ENCODE measurements at regions not wholly inside any gene's neighbourhood (a gene's known extent, or its start where the extent isn't known, plus 50 kb on each side); places are given as distances from the start of the nearest gene placed in this dataset.

DNA sequence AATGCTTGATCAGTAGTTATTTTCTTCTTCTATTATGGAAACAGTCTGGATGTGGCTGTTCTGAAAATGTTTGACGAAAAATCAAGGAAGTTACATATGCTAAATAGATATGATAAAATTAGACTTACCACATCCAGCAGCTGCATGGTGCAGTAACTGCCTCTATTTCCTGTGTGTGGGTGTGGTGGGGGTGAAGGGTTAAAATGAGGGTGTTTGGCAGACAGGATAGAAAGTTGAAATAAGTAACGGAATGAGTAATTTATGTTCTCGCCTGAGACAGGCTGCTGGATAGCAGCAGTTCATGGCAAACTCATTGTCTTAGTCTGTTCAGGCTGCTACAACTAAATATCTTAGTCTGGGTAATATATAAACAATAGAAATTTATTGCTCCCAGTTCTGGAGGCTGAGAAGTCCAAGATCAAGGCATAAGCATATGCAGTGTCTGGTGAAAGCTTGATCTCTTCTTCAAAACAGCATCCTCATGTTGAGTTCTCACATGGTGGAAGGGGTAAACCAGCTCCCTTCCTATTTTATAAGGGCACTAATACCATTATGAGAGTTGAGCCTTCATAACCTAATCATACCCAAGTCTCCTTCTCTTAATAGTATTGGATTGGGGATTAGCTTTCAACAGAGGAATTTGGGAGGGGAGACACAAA lies 1248.9 kb downstream of the SLITRK5 start:
- DNase-seq, result peak in 3 of 6 experiments; percentile 3 to 9 (median 8)

DNA sequence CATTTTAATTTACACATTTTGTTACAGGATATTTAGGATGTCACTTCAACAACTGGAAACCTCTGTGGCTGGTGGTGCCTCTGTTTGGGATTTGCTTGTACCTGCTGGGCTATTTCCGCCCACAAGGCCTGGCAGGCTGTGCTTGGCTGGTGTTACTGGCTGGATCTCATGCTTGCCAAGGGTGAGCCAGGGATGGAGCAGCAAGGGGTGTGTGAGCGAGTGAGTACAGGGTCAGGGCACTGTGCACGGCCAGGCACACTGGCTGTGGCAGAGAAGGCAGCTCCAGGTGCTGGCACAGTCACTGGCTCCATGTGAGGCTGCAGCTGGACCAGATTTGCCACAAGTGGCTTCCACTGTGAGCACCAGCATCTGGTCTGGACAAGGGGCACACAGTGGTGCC lies 1254.8 kb downstream of the SLITRK5 start:
- DNase-seq, result no peak

DNA sequence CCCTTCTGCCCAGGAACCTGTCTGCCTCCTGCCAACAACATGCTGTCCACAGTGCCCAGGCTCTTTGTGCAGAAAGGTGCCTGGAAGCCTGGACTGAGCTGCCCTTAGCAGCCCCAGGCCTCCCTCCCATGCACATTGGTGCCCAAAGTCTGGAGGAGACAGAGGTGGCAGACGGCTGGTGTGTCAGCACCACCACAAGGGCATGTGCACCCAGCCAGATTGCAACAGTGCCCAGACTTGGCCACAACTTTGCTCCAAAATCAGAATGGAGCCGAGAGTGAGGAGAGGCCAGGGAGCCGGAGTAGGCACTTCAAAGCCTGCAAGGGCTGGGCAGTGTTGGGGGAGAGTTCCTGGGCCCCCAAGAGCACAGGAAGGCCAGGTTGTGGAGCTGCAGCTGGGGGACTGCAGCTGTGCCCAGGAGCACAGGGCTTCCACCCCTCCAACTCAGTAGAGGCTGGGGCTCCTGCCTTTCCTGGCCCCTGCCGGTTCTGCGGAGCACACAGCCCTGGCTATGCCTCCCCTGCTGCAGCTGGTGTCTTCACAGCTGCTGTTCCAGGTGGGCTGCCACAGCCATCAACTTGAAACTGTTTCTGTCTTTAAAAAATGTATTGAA lies 1255.8 kb downstream of the SLITRK5 start:
- no peak for DNase-seq

DNA sequence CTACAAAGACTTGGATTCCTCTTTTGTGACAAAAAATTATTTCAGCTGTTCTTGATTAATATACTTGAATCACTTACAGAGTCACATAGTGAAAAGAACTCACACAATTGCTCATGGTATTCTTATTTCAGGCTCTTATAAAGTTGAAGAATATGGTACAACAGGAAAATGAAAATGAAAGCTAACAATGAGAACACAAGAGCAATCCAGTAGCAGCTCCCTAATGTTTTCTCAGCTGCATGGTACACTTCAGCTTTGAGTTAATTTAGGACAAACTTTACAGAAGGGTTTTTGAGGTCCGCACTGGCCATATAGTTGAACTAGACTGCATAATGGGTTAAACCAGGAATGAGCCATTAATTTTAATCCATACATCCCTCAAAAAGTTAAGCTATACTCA lies 1261.8 kb downstream of the SLITRK5 start:
- no peak for DNase-seq

DNA sequence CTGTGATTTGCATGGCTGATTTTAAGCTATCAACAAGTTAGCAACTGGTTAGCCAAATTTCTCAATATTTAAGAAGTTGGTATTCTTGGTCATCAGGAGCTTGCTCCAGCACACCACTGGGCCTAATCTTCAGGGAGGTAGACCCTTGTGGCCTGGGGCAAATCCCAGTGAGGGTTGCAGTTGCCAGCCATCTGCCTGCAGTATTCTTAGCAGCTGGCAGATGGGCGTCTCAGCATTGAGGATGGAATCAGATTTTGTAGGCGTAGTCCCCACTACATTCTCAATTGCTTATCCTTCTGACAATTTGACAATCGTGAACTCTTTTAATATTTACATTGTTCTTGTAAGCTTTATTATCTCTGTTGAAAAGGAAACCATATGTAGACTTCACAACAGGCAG lies 1266.2 kb downstream of the SLITRK5 start:
- no peak for DNase-seq

DNA sequence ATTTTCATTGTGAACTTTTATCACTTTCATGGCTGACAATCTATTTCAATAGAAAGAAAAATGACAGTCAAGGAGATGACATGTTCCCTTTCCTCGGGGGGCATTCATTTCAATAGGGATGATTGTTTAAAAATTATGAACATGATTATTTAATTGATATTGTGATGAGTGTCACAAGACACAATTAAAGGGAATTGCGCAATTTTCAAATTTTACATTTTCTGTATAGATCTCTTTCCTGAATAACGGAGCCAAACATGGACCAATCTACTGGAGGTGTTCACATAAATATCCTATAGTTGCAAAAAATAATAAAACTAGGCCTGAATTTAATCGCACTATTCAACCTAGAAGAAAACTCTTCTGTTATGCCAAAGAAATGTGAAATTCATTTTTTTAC lies 1274.6 kb downstream of the SLITRK5 start:
- no peak for DNase-seq

DNA sequence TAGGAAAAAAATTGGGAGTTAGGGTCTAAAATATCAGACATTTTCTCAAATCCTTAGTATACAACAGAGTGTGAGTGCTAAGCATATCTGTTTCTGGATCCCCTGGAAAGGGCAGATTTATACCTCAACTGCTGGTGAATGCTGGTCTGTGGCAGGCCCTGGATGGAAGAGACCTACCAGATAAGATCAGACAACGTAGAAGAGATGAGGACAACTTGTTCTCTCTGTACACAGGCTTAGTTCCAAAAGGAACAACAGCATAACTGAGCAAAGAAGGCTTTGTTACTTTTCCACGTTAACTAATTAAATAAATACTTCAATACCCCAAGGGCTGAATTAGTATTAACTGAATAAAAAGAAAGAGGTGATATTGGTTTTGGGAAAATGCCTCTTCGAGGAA lies 1277.3 kb downstream of the SLITRK5 start:
- DNase-seq, result no peak

DNA sequence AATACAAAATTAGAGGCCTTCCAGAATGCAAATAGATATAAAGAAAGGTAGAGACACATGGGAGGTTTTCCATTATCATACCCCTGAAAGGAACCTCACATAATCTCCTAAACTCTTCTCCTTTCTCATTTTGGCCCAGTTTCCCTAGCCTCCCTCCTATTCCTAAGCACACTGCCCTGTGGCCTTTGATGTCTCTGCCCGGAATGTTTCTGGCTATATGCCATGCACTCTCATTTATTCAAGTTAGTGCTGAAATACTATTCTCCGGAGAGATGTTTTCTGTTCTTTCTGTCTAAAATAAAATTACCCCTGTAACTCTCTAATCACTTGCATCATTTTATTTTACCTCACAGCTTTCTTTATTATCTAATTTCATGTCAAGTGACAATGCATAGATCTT lies 1287.7 kb downstream of the SLITRK5 start:
- DNase-seq, result no peak

DNA sequence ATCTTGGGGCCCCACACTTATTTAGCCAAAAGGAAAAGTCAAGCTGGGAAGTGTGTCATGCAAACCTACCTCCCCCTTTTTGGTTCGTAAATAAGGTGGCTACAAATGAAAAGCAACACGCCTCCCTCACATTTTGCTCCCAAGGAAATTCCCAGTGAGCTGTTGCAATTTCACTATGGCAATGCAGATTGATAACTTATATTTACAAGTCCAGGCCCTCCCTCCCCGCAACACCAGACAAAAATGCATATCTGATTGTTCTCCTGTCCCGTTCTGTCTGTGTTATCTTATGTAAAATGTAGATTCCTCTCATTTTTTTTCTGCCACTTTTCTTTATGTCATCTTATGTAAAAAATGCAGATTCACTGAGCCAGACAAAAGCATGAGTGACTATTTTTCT lies 1305.3 kb downstream of the SLITRK5 start:
- no peak for DNase-seq

DNA sequence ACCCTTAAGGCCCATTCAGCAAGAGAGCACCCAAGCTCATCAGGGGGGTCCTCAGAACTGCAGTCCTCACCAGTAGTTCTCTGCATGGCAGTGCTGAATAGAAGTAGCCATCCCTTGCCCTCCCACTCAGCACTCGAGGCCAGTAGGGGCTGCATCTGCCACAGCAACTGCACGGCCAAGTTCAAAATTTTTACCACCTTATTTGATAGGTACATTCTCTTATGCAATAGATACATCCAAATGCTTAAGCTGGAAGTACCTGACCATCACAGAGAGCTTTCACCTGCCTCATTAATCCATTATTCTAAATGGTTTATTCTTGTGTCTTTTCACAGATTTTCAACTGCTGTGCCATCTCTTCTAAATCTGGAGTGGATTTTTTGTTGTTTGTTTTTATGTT lies 1307.4 kb downstream of the SLITRK5 start:
- DNase-seq, result no peak

DNA sequence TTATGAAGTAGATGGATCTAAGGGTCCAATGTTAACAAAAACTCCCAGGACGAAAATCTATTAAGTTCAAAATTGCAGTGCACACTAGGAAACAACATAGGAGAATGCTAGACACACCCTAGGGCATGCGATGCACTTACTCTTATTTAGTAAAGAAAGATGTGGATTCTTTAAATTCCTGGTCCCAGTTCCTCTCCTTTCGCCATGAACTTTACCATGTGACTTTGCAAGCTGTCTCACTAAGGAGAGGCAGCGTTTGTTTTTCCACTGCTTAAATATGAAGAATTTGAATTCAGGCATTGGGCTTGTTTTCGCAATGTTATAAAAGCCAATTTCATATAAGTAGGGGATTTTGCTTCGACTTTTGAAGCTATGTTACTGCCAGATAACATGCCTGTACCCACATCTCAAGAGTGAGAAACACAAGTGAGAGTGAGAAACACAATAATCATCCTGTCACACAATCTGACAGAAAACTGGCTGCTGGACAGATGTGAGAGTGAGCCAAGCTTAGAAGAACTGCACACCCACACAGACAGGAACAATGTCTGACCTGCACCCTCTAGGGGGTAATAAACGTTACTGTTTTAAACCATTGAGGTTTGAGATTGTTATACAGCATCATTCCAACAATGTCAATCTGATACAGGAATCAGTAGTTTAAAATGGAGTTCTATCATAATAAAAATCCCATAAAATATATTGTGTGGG lies 1308.4 kb downstream of the SLITRK5 start:
- peak in 1 of 6 experiments; percentile 0 for DNase-seq

DNA sequence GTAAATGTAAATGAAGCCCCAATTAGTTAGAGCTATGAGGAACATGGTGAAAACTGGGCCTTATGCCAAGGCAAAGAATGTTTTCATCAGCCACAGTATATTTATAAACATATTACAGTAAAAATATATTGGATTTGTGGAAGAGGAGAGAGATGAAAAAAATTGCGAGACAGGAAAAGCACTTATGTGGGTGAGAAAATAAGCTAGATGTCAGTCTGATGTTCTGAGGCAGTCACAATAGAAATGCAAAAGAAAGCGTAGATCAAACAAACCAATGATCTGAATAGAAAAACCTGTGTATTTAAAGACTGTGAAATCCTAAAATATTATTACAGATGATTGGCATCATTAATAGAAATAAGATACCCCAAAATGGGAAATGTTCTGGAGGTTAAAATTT lies 1332.5 kb downstream of the SLITRK5 start:
- no peak for DNase-seq

DNA sequence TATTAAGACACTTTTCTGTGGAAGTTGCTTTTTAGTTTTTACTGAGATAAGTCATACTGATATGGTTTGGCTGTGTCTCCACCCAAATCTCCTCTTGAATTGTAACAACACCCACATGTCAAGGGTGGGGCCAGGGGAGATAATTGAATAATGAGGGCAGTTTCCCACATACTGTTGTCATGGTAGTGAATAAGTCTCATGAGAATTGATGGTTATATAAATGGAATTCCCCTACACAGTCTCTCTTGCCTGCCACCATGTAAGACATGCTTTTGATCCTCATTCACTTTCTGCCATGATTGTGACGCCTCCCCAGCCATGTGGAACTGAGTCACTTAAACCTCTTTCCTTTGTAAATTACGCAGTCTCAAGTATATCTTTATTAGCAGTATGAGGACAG lies 1340.4 kb downstream of the SLITRK5 start:
- DNase-seq, result no peak

DNA sequence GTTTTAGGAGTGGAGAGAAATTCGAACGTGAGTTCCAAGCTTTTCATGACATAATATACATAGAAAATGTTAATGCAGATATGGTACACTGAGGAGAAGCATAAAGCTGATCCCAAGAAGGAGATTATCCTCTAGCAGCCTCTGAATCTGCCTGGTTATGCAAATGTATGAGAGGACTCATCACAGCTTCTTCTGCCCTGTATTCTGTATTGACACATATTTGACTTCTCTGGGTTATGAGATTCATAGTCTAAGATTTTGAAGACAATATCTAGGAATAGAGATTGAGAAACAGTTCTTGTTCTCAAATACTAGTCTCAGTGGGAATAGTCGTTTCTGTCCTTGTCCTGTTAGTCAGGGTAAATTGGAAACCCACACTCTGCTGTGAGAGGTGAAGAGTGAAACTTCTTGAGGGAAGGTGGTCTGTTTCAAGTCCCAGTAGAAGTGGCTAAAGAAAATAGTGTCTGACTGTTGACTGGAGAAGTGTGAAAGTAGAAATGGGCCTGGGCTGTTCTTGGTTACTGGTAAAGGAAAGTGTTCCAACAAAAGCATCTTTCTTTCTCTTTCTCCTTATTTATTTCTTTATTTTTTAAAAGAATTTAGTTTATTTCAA lies 1356.6 kb downstream of the SLITRK5 start:
- DNase-seq, result no peak

DNA sequence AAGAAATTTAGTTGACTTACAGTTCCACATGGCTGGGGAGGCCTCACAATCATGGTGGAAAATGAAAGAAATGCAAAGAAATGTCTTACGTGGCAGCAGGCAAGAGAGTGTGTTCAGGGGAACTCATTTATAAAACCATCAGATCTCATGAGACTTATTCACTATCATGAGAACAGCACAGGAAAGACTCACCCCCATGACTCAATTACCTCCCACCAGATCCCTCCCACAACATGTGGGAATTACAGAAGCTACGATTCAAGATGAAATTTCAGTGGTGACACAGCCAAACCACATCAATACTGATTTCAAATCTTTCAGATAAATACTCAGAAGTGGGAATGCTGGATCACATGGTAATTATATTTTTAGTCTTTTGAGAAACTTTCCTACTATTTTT lies 1357.9 kb downstream of the SLITRK5 start:
- no peak for DNase-seq

DNA sequence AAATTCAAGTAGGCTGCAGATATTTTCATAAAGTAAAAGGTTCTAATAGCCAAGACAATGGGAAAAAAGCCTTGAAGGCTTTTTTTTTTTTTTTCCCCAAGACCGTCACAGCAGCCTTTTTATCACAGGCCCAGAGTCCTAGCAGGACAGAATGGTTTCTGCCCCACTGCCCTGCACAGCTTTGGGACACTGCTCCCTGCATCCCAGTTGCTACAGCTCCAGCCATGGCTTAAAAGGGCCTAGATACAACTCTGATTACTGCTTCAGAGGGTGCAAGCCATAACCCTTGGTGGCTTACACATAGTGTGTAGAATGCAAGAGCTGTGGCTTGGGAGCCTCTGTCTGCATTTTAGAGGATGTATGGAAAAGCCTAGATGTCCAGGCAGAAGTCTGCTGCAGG lies 1362.8 kb downstream of the SLITRK5 start:
- DNase-seq, result no peak

DNA sequence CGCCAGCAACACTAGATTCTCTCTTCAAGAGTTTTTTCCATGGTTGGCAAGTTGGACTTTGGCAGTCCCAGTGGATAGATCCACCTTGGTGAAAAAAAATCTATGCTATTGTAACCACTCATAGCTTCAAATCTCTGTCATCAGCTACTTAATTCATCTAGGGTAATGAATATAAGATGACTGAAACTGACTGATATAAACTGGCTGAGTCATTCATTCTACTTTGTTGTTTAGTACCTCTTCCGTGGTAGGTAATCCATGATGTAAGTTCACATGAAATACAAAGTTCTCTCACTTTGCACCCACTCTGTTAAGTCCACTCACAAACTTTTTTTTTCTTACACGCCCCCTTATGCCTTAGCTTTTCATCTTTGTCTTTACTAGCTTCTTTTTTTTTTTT lies 1381.5 kb downstream of the SLITRK5 start:
- no peak for DNase-seq

DNA sequence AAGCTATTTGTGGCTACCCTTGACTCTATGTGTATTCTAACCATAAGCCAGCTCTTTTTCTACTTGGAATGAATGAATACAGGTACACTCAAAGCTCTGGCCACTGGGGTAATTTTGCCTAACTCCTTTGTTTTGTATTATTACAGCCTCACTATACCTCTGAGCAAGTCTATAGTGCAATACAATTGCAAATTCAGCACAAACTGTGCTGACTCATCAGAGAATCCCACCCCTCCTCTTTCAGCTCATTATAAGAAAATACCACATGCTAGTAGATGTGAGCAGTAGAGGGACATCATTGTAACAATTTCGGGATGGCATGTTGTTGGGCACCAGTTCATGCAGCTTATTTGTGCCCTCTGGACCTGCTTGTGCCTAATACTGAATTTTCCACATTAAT lies 1382.2 kb downstream of the SLITRK5 start:
- DNase-seq, result no peak

DNA sequence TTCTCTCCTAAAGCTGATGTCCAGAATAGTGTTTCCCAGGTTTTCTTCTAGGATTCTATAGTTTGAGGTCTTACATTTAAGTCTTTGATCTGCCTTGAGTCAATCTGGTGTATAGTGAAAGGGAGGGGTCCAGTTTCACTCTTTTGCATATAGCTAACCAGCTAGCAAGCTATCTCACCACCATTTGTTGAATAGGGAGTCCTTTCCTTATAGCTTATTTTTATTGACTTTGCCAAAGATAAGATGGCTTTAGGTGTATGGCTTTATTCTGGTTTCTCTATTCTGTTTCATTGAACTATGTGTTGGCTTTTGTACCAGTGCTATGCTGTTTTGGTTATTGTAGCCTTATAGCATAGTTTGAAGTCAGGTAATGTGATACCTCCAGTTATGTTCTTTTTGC lies 1386.1 kb downstream of the SLITRK5 start:
- DNase-seq, result no peak

DNA sequence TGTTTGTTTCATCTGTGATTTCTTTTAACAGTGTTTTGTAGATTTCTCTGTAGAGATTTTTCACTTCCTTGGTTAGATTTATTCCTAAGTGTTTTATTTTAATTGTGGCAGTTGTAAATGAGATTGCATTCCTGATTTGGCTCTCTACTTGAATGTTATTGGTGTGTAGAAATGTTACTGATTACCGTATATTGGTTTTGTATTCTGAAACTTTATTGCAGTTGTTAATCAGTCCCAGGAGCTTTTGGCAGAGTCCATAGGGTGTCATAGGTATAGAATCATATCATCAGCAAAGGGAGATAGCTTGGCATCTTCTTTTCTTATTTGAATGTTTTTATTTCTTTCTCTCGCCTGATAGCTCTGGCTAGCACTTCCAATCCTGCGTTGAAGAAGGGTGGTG lies 1386.7 kb downstream of the SLITRK5 start:
- DNase-seq, result no peak

DNA sequence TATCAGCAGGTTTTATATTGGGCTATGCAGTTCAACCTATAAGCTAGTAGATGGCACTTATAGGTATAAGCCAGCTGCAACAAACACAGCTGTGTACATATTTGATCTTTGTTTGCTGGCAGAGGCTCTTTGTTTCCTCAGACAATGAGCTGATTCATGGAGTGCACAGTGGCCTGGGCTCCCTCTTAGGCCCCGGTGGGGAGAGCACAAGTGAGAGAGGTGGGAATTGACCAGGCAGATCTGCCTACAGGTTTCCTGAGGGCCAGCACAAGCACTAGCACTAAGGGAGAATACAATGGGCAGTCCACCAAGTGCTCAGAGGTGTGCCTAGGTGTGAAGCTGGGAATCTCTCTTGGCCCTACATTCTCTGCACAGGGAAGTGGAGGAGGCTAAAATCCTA lies 1390.7 kb downstream of the SLITRK5 start:
- DNase-seq, result no peak

DNA sequence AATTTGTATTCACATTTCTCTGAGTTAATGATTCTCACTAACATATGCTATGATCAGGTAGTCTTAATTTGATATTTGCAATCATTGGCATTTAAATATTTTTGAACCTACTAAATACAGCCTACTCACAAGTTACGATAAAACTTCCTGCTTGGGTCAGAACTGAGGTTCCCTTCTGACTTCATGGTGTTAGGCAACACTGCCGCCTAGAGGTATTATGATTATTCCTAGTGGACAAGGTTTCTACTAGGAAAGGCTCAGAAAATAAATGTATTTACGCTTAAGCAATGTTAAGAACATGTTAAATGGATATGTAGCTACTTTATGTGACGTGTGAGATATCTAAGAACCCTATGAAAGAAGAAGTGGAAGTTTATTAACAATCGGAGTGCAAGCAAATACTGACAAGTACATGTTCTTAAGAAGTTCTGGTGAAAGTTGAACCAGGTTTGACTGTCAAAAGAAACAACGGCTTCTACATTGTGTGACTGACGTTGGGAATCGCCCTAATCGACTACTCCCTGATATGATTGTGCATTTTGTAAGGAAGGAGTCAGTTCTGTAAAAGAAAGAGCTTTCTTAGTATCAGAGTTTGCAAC lies 1395.8 kb downstream of the SLITRK5 start:
- DNase-seq, result peak in 2 of 6 experiments; percentile 1 to 2

DNA sequence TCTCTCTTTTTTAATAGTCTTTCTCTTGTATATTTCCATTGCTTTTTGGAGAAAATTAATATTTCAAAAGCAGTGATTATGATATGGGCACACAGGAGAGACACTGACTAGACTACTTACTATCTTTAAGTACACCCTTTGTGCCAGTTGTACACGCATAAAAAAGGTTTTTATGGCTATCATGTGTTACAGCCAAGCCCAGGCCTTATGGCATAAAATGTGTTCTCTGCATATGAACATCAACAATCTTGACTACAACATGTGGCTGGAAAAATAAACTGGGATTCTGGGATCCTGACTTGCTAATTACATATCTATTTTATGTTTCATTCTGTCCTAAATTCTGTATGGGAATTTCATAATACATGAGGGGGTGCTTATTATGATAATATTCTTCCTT lies 1401.8 kb downstream of the SLITRK5 start:
- no peak for DNase-seq

DNA sequence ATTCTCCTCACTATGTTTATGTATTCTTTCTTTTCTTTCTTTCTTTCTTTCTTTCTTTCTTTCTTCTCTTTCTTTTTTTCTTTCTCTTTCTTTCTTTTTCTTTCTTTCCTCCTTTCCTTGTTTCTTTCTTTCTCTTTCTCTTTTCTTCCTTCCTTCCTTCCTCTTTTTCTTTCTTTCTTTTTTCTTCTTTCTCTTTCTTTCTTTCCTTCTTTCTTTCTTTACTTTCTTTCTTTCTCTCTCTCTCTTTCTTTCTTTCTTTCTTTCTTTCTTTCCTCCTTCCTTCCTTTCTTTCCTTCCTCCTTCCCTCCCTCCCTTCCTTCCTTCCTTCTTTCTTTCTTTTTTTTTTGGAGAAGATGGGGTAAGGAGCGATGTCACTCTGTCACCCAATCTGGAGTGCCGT lies 1405.5 kb downstream of the SLITRK5 start:
- no peak for DNase-seq

All from stimulated activated naive CD4-positive, alpha-beta T cell (primary cell).